Suprapubic skin (tissue), 4 donors: ENCODE measurements at regions not wholly inside any gene's neighbourhood (a gene's known extent, or its start where the extent isn't known, plus 50 kb on each side); places are given as distances from the start of the nearest gene placed in this dataset.
A peak's percentile ranks its signal among the peaks of the same experiment; 100 is the strongest.

Experiments
- DNase-seq, 2 donors: peaks; one replicate each; pipeline ENCODE4 v3.0.0-alpha.2; 2019; ENCODE audit warnings: low spot score in 2 of 2
- H3K27ac ChIP-seq: fragments of 200-600 bp; sonication (generic); one replicate; pipeline ENCODE4 v1.5.1; 2019
- H3K27me3 ChIP-seq: fragments of 200-600 bp; sonication (generic); one replicate; pipeline ENCODE4 v1.5.1; 2019
- H3K36me3 ChIP-seq: fragments of 200-600 bp; sonication (generic); one replicate; pipeline ENCODE4 v1.5.1; 2019
- H3K4me1 ChIP-seq: fragments of 200-600 bp; sonication (generic); one replicate; pipeline ENCODE4 v1.5.1; 2019
- H3K4me3 ChIP-seq: fragments of 200-600 bp; sonication (generic); one replicate; pipeline ENCODE4 v1.5.1; 2019; ENCODE audit warnings: mild to moderate bottlenecking
- H3K9me3 ChIP-seq: fragments of 200-600 bp; sonication (generic); one replicate; pipeline ENCODE4 v1.5.1; 2019
- EP300 ChIP-seq: sonication (generic); formaldehyde crosslinking; IDR thresholded peaks from one replicate; pipeline ENCODE4 v1.6.1; 2017; ENCODE audit warnings: antibody characterized with exemption
- POLR2A ChIP-seq, 2 donors: fragments of 450-650 bp; IDR thresholded peaks; one replicate each; pipeline ENCODE4 v1.6.1; 2017; ENCODE audit warnings: antibody characterized with exemption in 2 of 2, mild to moderate bottlenecking in 2 of 2, moderate library complexity in 2 of 2
- POLR2AphosphoS5 ChIP-seq, 3 donors: sonication (generic); formaldehyde crosslinking; IDR thresholded peaks; one replicate each; pipeline ENCODE4 v1.6.1; 2017; ENCODE audit warnings: antibody characterized with exemption in 3 of 3
- WGBS: methylation state at CpG from one replicate; pipeline ENCODE4 v1.1.5; 2018; 5-methylcytosine and 5-hydroxymethylcytosine counted together
- TF ChIP-seq, protein P1 (sequence below), 2 donors: fragments of 200-600 bp in 1 of 2; fragments of 450-650 bp in 1 of 2; sonication (generic) in 1 of 2; IDR thresholded peaks; one replicate each; pipeline ENCODE4 v1.5.1; 2016 to 2019; ENCODE audit warnings: antibody characterized with exemption in 2 of 2, mild to moderate bottlenecking in 1 of 2, moderate library complexity in 1 of 2

DNA sequence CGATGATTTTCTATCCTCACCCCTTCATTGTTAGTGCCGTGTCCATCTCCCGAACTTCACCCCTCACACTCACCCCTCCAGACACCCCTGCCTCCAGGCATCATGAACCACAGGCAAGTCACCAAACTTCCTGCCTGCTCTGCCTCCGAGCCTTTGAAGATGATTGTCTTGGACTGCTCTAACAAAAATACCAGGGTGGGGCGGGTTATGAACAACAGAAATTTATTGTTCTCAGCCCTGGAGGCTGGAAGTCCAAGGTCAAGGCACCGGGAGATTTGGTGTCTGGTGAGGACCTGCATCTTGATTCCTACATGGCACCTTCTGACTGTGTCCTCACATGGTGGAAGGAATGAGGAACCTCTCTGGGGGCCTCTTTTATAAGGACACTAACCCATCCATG is 1508.3 kb downstream of the TBC1D22A start:
- DNase-seq: no peak
- peaks cover 21% of the 10 kb centered on the region for H3K27me3 ChIP-seq
- no peak for TF ChIP-seq EP300
- no peak for TF ChIP-seq POLR2A (IDR thresholded peaks at IDR 0.05)
- TF ChIP-seq, protein P1, sequence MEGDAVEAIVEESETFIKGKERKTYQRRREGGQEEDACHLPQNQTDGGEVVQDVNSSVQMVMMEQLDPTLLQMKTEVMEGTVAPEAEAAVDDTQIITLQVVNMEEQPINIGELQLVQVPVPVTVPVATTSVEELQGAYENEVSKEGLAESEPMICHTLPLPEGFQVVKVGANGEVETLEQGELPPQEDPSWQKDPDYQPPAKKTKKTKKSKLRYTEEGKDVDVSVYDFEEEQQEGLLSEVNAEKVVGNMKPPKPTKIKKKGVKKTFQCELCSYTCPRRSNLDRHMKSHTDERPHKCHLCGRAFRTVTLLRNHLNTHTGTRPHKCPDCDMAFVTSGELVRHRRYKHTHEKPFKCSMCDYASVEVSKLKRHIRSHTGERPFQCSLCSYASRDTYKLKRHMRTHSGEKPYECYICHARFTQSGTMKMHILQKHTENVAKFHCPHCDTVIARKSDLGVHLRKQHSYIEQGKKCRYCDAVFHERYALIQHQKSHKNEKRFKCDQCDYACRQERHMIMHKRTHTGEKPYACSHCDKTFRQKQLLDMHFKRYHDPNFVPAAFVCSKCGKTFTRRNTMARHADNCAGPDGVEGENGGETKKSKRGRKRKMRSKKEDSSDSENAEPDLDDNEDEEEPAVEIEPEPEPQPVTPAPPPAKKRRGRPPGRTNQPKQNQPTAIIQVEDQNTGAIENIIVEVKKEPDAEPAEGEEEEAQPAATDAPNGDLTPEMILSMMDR (IDR thresholded peaks at IDR 0.05): no peak
- 64% methylated on average over 6 of the region's 6 CpGs for WGBS
- H3K4me1 ChIP-seq: no peaks in the 10 kb centered on the region
- H3K36me3 ChIP-seq: no peaks in the 10 kb centered on the region
- no peak overlapping the region for H3K4me3 ChIP-seq
- H3K9me3 ChIP-seq: no peaks in the 10 kb centered on the region
- no peak overlapping the region for H3K27ac ChIP-seq

DNA sequence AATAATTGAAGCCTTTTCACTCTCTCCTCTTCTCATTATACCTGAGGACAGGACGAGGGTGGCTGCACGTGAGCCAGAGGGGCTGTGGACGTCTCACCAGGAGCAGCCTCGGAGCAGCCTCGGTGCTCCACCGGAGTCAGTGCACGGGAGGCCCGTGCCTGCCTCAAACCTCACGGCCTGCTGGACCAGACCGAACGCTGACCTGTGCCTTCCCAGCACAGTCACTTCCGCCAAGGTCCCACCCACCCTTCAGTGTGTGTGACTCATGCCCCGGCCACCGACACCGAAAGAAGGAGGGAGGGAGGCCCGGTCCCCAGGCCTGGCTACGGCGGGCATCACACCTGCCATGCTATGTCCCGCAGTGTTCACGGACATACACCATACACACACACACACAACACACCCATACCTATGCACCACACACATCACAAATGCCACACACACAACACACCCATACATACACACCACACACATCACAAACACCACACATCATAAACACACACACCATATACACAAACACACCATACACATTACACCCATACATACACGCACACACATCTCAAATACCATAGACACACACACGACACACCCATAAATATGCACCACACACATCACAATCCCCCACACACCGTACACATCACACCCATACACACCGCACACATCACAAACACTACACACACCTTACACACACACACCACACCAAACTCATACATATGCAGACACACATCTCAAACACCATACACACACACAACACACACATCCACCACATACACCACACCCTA is 1506.5 kb downstream of the TBC1D22A start:
- H3K36me3 ChIP-seq: no peaks in the 10 kb centered on the region
- 74% methylated on average over 16 of the region's 24 CpGs for WGBS
- H3K27ac ChIP-seq: no peak overlapping the region
- no peaks in the 10 kb centered on the region for H3K4me1 ChIP-seq
- no peak overlapping the region for H3K4me3 ChIP-seq
- DNase-seq: peak in 1 of 2 donors; percentile 51
- peaks cover 29% of the 10 kb centered on the region for H3K27me3 ChIP-seq
- TF ChIP-seq POLR2A (IDR thresholded peaks at IDR 0.05): no peak
- no peak for TF ChIP-seq EP300
- TF ChIP-seq, protein P1 (IDR thresholded peaks at IDR 0.05): no peak
- TF ChIP-seq POLR2AphosphoS5 (IDR thresholded peaks at IDR 0.05): no peak
- no peaks in the 10 kb centered on the region for H3K9me3 ChIP-seq

DNA sequence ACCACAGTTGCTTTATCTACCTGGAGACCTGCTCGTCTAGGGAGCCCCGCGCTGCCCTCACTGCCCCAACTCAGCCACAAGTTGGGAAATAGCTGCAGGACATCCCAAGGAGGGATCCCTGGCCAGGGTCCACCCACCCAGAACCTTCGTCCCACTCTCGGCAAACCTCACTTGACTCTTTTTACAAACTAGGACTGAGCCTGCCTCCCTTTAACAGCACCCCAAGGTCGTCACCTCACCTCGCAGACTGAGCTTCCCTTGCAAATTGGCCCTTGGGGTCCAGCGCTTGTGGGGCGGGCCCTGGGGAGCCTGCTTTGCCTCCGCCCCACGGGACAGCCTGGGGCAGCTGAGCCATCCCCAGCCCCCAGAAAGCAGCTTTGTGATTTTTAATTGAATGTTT is 1505.8 kb downstream of the TBC1D22A start:
- H3K4me1 ChIP-seq: no peaks in the 10 kb centered on the region
- peak in 1 of 2 donors; percentile 33 for DNase-seq
- TF ChIP-seq, protein P1 (IDR thresholded peaks at IDR 0.05): no peak
- TF ChIP-seq EP300 (no peak), POLR2AphosphoS5 (IDR thresholded peaks at IDR 0.05) (no peak), POLR2A (IDR thresholded peaks at IDR 0.05) (no peak)
- no peaks in the 10 kb centered on the region for H3K9me3 ChIP-seq
- no peaks in the 10 kb centered on the region for H3K36me3 ChIP-seq
- peaks cover 34% of the 10 kb centered on the region for H3K27me3 ChIP-seq
- H3K4me3 ChIP-seq: no peak overlapping the region
- no peak overlapping the region for H3K27ac ChIP-seq
- WGBS: 77% methylated on average over 11 of the region's 11 CpGs

DNA sequence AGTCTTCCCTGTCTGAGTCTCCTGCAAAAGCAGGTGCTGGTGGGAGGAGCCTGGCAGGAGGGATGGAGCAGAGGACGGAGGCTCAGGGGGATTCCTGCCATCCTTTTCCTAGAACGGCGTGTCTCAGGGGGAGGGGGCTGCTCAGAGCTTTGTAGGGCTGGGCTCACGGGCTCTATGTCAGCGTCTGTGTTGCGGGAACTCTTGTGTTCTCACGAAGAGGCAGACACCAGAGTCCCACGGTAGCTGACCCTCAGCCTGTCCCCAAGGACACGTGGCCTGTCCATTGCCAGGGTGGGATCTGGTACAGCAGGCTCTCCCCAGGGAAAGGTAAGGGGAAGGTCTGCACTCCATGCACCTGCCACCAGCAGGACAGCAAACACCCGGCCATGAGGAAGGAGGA is 1505.2 kb downstream of the TBC1D22A start:
- peaks cover 36% of the 10 kb centered on the region for H3K27me3 ChIP-seq
- no peaks in the 10 kb centered on the region for H3K4me1 ChIP-seq
- no peaks in the 10 kb centered on the region for H3K9me3 ChIP-seq
- no peak overlapping the region for H3K27ac ChIP-seq
- H3K4me3 ChIP-seq: no peak overlapping the region
- no peaks in the 10 kb centered on the region for H3K36me3 ChIP-seq
- TF ChIP-seq, protein P1 (IDR thresholded peaks at IDR 0.05): no peak
- no peak for TF ChIP-seq POLR2A (IDR thresholded peaks at IDR 0.05)
- TF ChIP-seq POLR2AphosphoS5 (IDR thresholded peaks at IDR 0.05): no peak
- TF ChIP-seq EP300: no peak
- DNase-seq: peak in 1 of 2 donors; percentile 29
- WGBS: 56% methylated on average over 10 of the region's 10 CpGs

DNA sequence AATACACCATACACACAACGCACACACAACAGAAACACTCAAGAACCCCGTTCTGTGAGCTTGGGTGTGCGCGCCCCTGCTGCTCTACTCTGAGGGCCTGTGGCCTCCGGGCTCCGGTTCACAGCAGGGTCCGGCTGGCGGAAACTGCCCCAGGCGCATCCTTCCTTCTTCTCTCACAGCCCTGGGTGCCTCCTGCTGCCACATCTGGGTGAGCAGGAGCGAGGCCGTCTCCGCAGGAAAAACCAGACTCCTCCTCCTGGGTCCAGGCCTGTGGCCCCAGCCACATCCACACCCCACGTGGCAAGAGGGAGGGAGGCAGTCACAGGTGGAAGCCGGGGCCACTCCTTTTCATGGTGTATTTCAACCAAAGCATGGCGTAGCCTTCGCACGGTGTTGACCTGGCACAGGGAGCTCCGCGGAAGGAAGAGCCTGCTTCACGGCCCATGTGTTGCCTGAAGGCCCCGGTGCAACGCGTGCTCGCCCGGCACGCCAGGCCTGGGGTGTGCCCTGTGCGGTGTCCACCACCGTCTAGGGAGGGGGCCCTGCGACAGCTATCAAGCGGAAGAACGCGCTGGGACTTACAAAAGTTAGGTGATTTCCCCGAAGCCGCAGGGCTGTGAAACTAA is 1502.7 kb downstream of the TBC1D22A start:
- Histone ChIP-seq H3K27me3 (peaks cover 31% of the 10 kb centered on the region), H3K36me3 (no peaks in the 10 kb centered on the region), H3K9me3 (no peaks in the 10 kb centered on the region), H3K27ac (no peak overlapping the region), H3K4me3 (no peak overlapping the region), H3K4me1 (no peaks in the 10 kb centered on the region)
- peak in 1 of 2 donors; percentile 71 for DNase-seq
- 54% methylated on average over 14 of the region's 34 CpGs for WGBS
- no peak for TF ChIP-seq POLR2A (IDR thresholded peaks at IDR 0.05)
